ENCODE measurements at regions not wholly inside any gene's neighbourhood (a gene's known extent, or its start where the extent isn't known, plus 50 kb on each side); places are given as distances from the start of the nearest gene placed in this dataset.

GRCh38 chr7:12905671-12906070, 218.2 kb downstream of the ARL4A start:
- TF ChIP-seq EZH2 (IDR thresholded peaks at IDR 0.05; ENCODE audit: borderline replicate concordance, low read depth, low read length, severe bottlenecking) (no peak), CTCF (IDR thresholded peaks at IDR 0.05; ENCODE audit: extremely low read depth in 1 of 2, insufficient read depth in 1 of 2, low read depth in 1 of 2, low read length in 2 of 2) (no peak), POLR2AphosphoS5 (IDR thresholded peaks at IDR 0.05; ENCODE audit: insufficient read depth, low read depth, low read length) (no peak), POLR2A (IDR thresholded peaks at IDR 0.05; ENCODE audit: low read depth, low read length) (no peak)

All from endothelial cell of umbilical vein (primary cell).